OCI-LY7 (cell line): ENCODE measurements at regions not wholly inside any gene's neighbourhood (a gene's known extent, or its start where the extent isn't known, plus 50 kb on each side); places are given as distances from the start of the nearest gene placed in this dataset.

ENCODE experiments used
- EZH2phosphoT487 ChIP-seq: fragments of 200-600 bp; sonication (generic); IDR thresholded peaks from 2 replicates; pipeline ENCODE4 v1.6.1; 2018; ENCODE audit warnings: low read depth, borderline replicate concordance, mild to moderate bottlenecking, mixed run types, antibody characterized with exemption, low read length, moderate library complexity, mixed read lengths
- TF ChIP-seq, protein P1 (sequence below): fragments of 200-600 bp; sonication (generic); conservative IDR thresholded peaks from 2 replicates; pipeline ENCODE4 v1.5.1; 2014; ENCODE audit warnings: mild to moderate bottlenecking, antibody characterized with exemption, low read length, moderate library complexity, mixed read lengths

DNA sequence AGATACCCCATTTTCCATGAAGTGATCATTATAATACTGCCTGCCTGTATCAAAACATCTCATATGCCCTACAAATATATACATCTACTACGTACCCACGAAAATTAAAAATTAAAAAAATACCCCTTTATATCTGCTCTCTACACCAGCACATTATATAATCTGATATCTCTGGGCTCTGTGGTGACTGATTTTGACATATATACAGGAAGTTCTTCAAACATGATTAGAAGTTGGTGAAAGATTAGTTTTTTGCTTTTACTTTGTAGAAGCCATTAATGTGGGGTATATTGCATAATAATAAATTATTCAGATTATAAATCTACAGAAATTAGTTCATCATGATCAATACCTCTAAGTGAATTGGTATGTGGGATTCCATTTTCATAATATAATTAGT lies 126.7 kb upstream of the MDM1 start:
- TF ChIP-seq, protein P1, sequence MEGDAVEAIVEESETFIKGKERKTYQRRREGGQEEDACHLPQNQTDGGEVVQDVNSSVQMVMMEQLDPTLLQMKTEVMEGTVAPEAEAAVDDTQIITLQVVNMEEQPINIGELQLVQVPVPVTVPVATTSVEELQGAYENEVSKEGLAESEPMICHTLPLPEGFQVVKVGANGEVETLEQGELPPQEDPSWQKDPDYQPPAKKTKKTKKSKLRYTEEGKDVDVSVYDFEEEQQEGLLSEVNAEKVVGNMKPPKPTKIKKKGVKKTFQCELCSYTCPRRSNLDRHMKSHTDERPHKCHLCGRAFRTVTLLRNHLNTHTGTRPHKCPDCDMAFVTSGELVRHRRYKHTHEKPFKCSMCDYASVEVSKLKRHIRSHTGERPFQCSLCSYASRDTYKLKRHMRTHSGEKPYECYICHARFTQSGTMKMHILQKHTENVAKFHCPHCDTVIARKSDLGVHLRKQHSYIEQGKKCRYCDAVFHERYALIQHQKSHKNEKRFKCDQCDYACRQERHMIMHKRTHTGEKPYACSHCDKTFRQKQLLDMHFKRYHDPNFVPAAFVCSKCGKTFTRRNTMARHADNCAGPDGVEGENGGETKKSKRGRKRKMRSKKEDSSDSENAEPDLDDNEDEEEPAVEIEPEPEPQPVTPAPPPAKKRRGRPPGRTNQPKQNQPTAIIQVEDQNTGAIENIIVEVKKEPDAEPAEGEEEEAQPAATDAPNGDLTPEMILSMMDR: no peak
- TF ChIP-seq EZH2phosphoT487: no peak
